ENCODE measurements at regions not wholly inside any gene's neighbourhood (a gene's known extent, or its start where the extent isn't known, plus 50 kb on each side); places are given as distances from the start of the nearest gene placed in this dataset.
"Not testable (repeated sequence)": the region's sequence is repeated elsewhere in the genome, so short reads cannot be mapped to it uniquely, and the experiment has no call there.

DNA sequence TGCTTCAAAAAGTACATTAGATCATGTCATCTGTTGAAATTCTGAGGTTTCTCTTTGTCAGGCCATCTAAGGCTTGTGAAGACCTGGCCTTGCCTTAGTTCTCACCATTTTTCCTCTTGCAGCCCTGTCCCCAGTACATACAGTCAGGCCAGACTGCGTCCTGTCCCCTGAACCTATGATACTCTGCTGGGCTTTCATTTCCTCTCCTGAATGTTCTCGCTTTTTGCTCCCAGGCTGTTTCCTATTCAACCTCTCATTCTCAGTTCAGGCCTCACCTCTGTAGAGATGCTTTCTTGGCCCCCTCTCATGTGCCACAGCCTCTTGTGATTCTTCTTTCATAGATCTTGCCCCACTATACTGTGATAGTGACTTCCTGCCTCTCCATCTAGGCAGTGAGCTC, 648.8 kb upstream of the KCNMB2 start:
- intact Hi-C loops (cut with DNase I), result no loop called here
- WGBS, 2 donors, result 93 to 94% methylated on average over 2 of the region's 2 CpGs
- H3K4me3 ChIP-seq (replicated peaks in 1 of 3), result no peak overlapping the region
- no peak overlapping the region for H3K27ac ChIP-seq
- DNase-seq, result no peak
- TF ChIP-seq, protein P1, sequence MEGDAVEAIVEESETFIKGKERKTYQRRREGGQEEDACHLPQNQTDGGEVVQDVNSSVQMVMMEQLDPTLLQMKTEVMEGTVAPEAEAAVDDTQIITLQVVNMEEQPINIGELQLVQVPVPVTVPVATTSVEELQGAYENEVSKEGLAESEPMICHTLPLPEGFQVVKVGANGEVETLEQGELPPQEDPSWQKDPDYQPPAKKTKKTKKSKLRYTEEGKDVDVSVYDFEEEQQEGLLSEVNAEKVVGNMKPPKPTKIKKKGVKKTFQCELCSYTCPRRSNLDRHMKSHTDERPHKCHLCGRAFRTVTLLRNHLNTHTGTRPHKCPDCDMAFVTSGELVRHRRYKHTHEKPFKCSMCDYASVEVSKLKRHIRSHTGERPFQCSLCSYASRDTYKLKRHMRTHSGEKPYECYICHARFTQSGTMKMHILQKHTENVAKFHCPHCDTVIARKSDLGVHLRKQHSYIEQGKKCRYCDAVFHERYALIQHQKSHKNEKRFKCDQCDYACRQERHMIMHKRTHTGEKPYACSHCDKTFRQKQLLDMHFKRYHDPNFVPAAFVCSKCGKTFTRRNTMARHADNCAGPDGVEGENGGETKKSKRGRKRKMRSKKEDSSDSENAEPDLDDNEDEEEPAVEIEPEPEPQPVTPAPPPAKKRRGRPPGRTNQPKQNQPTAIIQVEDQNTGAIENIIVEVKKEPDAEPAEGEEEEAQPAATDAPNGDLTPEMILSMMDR (IDR thresholded peaks at IDR 0.05), result no peak
- no peak for TF ChIP-seq POLR2A (IDR thresholded peaks at IDR 0.05)
- no peaks in the 10 kb centered on the region for H3K4me1 ChIP-seq
- no peaks in the 10 kb centered on the region for H3K36me3 ChIP-seq
- no peaks in the 10 kb centered on the region for H3K9me3 ChIP-seq
- H3K27me3 ChIP-seq, result no peaks in the 10 kb centered on the region

DNA sequence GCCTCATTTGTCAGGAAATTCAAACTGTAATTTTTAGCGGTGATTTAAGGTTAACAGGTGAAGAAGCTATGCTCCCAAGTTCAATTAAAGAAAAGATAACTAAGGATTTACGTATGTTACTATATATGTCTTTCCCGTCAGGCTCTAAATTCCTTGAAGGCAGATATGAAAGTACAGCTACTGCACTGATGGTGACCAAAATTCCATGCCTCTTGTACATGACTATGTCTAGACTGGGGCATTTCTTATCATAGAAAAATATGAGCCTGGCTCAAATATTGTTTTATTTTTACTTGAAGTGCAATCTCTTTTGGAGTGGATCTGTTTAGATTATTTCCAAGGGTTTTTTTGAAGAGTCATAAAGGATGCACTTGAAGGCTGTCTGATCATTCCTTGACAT, 647.1 kb upstream of the KCNMB2 start:
- Histone ChIP-seq H3K27me3 (no peaks in the 10 kb centered on the region), H3K9me3 (no peaks in the 10 kb centered on the region), H3K36me3 (no peaks in the 10 kb centered on the region), H3K4me3 (replicated peaks in 1 of 3) (no peak overlapping the region), H3K4me1 (peaks cover 6 to 8% of the 10 kb centered on the region in 2 donors), H3K27ac (no peak overlapping the region)
- TF ChIP-seq, protein P1 (IDR thresholded peaks at IDR 0.05), result no peak
- WGBS, 2 donors, result 92 to 93% methylated on average over 3 of the region's 3 CpGs
- no peak for DNase-seq
- intact Hi-C loops (cut with DNase I), result no loop called here

DNA sequence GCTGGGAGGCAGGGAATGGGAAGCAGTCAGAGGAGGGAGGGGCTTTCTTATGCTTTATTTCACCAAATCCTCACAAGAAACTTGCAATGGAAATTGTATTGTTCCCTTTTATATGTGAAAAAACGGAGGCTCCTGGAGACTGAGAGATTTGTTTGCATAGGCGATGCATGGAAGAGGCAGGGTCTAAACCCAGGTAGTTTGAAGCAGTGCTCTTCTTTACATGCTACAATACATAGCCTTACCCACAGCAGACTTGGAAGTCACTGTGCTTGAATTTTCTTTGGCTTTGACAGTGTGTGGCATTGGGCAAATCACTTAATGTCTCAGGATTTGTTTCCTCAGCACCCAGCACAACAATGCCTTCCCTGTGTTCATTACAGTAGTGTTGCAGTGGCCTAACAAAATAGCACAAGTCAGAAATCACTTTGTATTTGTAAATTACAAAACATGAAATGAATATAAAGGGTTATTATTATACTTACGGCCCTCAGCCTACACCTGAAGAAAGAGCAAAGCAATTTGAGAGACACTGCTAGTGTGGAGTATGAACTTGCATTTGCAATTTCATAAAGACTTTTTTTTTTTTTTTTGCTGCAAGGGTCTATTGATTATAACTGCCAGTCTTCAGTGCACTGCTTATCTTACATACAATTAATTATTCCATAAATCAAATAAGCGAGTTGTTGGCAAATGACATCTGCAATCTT, 646.4 kb upstream of the KCNMB2 start:
- Histone ChIP-seq H3K9me3 (no peaks in the 10 kb centered on the region), H3K27ac (no peak overlapping the region), H3K27me3 (no peaks in the 10 kb centered on the region), H3K4me3 (replicated peaks in 1 of 3) (no peak overlapping the region), H3K36me3 (no peaks in the 10 kb centered on the region), H3K4me1 (peaks cover 6 to 8% of the 10 kb centered on the region in 2 donors)
- intact Hi-C loops (cut with DNase I), result no loop called here
- TF ChIP-seq, protein P1 (IDR thresholded peaks at IDR 0.05), result no peak
- TF ChIP-seq POLR2A (IDR thresholded peaks at IDR 0.05), result no peak
- WGBS, 2 donors, result 97 to 98% methylated on average over 4 of the region's 4 CpGs
- no peak for DNase-seq

DNA sequence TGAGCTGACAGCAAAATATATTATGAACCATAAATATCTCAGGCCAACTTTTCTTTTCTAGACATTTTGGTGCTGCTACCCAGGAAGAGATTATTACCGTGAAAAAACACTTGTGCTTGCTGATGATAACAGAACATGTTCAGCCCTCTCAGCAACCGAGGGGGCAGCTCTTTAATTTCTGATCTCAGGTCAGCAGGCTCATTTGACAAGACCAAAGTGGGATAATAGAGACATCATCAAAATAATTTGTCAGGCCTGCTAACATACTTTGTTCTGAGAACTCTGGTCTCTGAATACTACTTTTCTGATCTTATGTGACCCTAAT, 645.9 kb upstream of the KCNMB2 start:
- H3K27me3 ChIP-seq, result no peaks in the 10 kb centered on the region
- no peak overlapping the region for H3K4me3 ChIP-seq (replicated peaks in 1 of 3)
- H3K4me1 ChIP-seq, result peaks cover 6 to 8% of the 10 kb centered on the region in 2 donors
- no peak overlapping the region for H3K27ac ChIP-seq
- intact Hi-C loops (cut with DNase I), result no loop called here
- 74 to 81% methylated on average over 2 of the region's 2 CpGs for WGBS, 2 donors
- TF ChIP-seq POLR2A (IDR thresholded peaks at IDR 0.05), result no peak
- TF ChIP-seq, protein P1 (IDR thresholded peaks at IDR 0.05), result no peak
- no peak for DNase-seq
- H3K9me3 ChIP-seq, result no peaks in the 10 kb centered on the region
- no peaks in the 10 kb centered on the region for H3K36me3 ChIP-seq

DNA sequence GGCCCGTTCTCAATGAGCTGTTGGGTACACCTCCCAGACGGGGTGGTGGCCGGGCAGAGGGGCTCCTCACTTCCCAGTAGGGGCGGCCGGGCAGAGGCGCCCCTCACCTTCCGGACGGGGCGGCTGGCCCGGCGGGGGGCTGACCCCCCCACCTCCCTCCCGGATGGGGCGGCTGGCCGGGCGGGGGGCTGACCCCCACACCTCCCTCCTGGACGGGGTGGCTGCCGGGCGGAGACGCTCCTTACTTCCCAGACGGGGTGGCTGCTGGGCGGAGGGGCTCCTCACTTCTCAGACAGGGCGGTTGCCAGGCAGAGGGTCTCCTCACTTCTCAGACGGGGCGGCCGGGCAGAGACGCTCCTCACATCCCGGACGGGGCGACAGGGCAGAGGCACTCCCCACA, 644.7 kb upstream of the KCNMB2 start:
- H3K4me1 ChIP-seq; H3K9me3 ChIP-seq; intact Hi-C loops (cut with DNase I); H3K27ac ChIP-seq; H3K36me3 ChIP-seq; H3K4me3 ChIP-seq (replicated peaks in 1 of 3); DNase-seq; H3K27me3 ChIP-seq: not testable (repeated sequence)
- 95 to 100% methylated on average over 2 to 5 of the region's 29 CpGs for WGBS, 2 donors

DNA sequence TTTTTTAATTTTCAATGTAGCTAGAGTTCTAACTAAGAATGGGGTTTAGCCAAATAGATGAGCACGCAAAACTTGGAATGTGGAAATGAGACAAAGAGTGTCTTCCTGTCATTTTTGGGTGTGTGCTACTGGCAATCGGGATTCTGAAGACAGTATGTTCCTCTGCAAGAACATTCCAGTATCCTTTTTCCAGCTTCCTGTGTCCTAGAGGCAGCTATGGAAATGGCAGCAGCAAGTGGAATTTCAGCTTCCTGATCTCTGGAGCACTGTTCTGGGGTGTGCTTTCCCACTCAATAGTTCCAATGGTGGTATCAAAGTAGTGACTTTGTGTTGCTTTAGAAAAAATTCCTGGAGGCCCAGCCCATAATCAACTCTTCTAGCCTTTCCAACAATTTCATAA, 642.9 kb upstream of the KCNMB2 start:
- Histone ChIP-seq H3K4me3 (replicated peaks in 1 of 3) (no peak overlapping the region), H3K9me3 (no peaks in the 10 kb centered on the region), H3K36me3 (no peaks in the 10 kb centered on the region), H3K27ac (no peak overlapping the region), H3K27me3 (no peaks in the 10 kb centered on the region), H3K4me1 (peaks cover 6 to 8% of the 10 kb centered on the region in 2 donors)
- intact Hi-C loops (cut with DNase I), result no loop called here
- TF ChIP-seq, protein P1 (IDR thresholded peaks at IDR 0.05), result peak in 1 of 6 experiments; percentile 6
- TF ChIP-seq POLR2A (IDR thresholded peaks at IDR 0.05), result no peak
- DNase-seq, result no peak
- WGBS, 2 donors, result 58 to 68% methylated on average over 2 of the region's 2 CpGs

Measured in thyroid gland (tissue), 4 donors.